ENCODE measurements at regions not wholly inside any gene's neighbourhood (a gene's known extent, or its start where the extent isn't known, plus 50 kb on each side); places are given as distances from the start of the nearest gene placed in this dataset.

DNA sequence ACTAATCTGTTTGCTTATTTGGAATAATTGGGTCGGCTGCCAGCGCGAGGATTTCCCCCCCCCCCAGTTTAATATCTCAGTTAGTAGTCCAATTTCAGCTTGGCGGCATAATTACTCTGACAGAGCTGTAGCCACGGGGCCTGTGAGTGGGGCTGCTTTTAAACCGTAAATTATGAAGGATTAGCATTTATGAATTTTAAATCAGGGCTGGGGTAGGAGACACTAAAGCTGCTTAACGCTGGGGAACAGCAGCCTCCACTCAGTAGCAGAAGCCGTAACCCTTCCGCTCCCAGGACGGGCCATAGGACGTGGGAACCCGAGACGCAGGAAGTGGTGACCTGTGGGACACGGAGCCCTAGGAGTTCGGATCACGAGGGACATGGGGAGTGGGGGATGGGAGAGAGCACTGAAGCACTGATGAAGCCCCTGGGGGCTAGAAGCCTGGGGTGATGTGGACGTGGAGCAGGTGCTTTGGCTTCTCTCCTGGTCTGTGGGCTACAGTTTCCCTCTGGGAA is 66.2 kb upstream of the LMO1 start:
- TF ChIP-seq, protein P1, sequence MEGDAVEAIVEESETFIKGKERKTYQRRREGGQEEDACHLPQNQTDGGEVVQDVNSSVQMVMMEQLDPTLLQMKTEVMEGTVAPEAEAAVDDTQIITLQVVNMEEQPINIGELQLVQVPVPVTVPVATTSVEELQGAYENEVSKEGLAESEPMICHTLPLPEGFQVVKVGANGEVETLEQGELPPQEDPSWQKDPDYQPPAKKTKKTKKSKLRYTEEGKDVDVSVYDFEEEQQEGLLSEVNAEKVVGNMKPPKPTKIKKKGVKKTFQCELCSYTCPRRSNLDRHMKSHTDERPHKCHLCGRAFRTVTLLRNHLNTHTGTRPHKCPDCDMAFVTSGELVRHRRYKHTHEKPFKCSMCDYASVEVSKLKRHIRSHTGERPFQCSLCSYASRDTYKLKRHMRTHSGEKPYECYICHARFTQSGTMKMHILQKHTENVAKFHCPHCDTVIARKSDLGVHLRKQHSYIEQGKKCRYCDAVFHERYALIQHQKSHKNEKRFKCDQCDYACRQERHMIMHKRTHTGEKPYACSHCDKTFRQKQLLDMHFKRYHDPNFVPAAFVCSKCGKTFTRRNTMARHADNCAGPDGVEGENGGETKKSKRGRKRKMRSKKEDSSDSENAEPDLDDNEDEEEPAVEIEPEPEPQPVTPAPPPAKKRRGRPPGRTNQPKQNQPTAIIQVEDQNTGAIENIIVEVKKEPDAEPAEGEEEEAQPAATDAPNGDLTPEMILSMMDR (conservative IDR thresholded peaks at IDR 0.05; ENCODE audit: low read length): no peak
- TF ChIP-seq EZH2phosphoT487 (IDR thresholded peaks at IDR 0.05; ENCODE audit: borderline replicate concordance): no peak

Measured in Loucy (cell line).